ENCODE measurements at regions not wholly inside any gene's neighbourhood (a gene's known extent, or its start where the extent isn't known, plus 50 kb on each side); places are given as distances from the start of the nearest gene placed in this dataset.

DNA sequence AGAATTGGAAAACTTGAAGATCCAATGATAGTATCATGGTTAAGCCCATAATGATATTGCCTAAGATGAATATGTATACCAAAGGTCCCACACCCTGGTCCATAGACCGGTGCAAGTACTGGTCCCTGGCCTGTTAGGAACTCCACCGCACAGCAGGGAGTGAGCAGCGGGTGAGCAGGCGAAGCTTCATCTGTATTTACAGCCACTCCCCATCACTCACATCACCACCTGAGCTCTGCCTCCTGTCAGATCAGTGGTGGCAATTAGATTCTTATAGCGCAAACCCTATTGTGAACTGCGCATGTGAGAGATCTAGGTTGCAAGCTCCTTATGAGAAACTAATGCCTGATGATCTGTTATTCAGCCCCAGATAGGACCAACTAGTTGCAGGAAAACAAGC lies 402.4 kb downstream of the EPHA4 start:
- no peak for ATAC-seq (ENCODE audit: insufficient read depth, low FRiP score)
- WGBS, 2 donors = 98% methylated on average over 6 of the region's 6 CpGs
- TF ChIP-seq, protein P1, sequence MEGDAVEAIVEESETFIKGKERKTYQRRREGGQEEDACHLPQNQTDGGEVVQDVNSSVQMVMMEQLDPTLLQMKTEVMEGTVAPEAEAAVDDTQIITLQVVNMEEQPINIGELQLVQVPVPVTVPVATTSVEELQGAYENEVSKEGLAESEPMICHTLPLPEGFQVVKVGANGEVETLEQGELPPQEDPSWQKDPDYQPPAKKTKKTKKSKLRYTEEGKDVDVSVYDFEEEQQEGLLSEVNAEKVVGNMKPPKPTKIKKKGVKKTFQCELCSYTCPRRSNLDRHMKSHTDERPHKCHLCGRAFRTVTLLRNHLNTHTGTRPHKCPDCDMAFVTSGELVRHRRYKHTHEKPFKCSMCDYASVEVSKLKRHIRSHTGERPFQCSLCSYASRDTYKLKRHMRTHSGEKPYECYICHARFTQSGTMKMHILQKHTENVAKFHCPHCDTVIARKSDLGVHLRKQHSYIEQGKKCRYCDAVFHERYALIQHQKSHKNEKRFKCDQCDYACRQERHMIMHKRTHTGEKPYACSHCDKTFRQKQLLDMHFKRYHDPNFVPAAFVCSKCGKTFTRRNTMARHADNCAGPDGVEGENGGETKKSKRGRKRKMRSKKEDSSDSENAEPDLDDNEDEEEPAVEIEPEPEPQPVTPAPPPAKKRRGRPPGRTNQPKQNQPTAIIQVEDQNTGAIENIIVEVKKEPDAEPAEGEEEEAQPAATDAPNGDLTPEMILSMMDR (IDR thresholded peaks at IDR 0.05; ENCODE audit: control extremely low read depth, extremely low read depth) = no peak

GRCh38 chr2:221170548-221170947 lies 401.6 kb downstream of the EPHA4 start:
- no peak for DNase-seq
- TF ChIP-seq, protein P1 (IDR thresholded peaks at IDR 0.05; ENCODE audit: control extremely low read depth, extremely low read depth) = no peak
- 81 to 96% methylated on average over 1 of the region's 1 CpG for WGBS, 2 donors
- Histone ChIP-seq H3K9ac (ENCODE audit: insufficient read depth in 1 of 2, low read length in 2 of 2) (no peak overlapping the region), H3K4me3 (no peak overlapping the region), H3K9me3 (ENCODE audit: control insufficient read depth in 4 of 4, insufficient read depth in 3 of 4, low read length in 3 of 4) (no peaks in the 10 kb centered on the region), H3K27me3 (ENCODE audit: control insufficient read depth in 3 of 3, insufficient read depth in 3 of 3, low read length in 2 of 3) (no peaks in the 10 kb centered on the region), H3K27ac (ENCODE audit: low read depth in 1 of 2, low read length in 1 of 2) (no peak overlapping the region), H3K36me3 (ENCODE audit: control insufficient read depth in 4 of 4, insufficient read depth in 4 of 4, low read length in 4 of 4) (no peaks in the 10 kb centered on the region), H3K4me1 (ENCODE audit: control insufficient read depth in 5 of 5, insufficient read depth in 5 of 5, low read length in 5 of 5) (peaks cover 0 to 21% (median 0%) of the 10 kb centered on the region in 5 donors)
- no peak for ATAC-seq (ENCODE audit: insufficient read depth, low FRiP score)

More for the DNA sequence above, 402.4 kb downstream of the EPHA4 start:
- Histone ChIP-seq H3K27ac (ENCODE audit: low read depth in 1 of 2, low read length in 1 of 2) (no peak overlapping the region), H3K4me1 (ENCODE audit: control insufficient read depth in 5 of 5, insufficient read depth in 5 of 5, low read length in 5 of 5) (peaks cover 0 to 21% (median 0%) of the 10 kb centered on the region in 5 donors), H3K9ac (ENCODE audit: insufficient read depth in 1 of 2, low read length in 2 of 2) (no peak overlapping the region), H3K36me3 (ENCODE audit: control insufficient read depth in 4 of 4, insufficient read depth in 4 of 4, low read length in 4 of 4) (no peaks in the 10 kb centered on the region), H3K9me3 (ENCODE audit: control insufficient read depth in 4 of 4, insufficient read depth in 3 of 4, low read length in 3 of 4) (no peaks in the 10 kb centered on the region), H3K4me3 (no peak overlapping the region), H3K27me3 (ENCODE audit: control insufficient read depth in 3 of 3, insufficient read depth in 3 of 3, low read length in 2 of 3) (no peaks in the 10 kb centered on the region)
- no peak for DNase-seq

DNA sequence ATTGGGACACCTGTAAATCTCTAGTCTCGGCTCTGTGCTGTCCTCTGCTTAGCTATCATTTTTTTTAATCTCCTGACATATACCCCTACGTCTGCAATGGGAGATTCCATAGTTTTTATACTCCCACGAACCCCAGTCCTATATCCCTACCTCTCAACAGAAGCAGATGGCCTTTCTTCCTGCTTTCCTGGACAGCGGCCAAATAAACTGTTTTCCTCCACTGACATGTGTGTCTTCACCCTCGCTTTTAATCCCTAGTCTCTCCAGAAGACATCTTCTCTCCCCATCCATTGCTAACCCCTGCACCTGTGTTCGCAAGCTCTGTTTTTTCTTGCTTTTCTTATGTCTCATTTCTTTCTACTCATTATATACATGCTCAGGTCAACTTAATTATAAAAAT lies 395.4 kb downstream of the EPHA4 start:
- TF ChIP-seq, protein P1 (IDR thresholded peaks at IDR 0.05; ENCODE audit: control extremely low read depth, extremely low read depth) = no peak
- H3K36me3 ChIP-seq (ENCODE audit: control insufficient read depth in 4 of 4, insufficient read depth in 4 of 4, low read length in 4 of 4) = no peaks in the 10 kb centered on the region
- H3K9ac ChIP-seq (ENCODE audit: insufficient read depth in 1 of 2, low read length in 2 of 2) = no peak overlapping the region
- DNase-seq (no peak), ATAC-seq (ENCODE audit: insufficient read depth, low FRiP score) (no peak)
- H3K4me3 ChIP-seq = no peak overlapping the region
- H3K27ac ChIP-seq (ENCODE audit: low read depth in 1 of 2, low read length in 1 of 2) = no peak overlapping the region
- H3K9me3 ChIP-seq (ENCODE audit: control insufficient read depth in 4 of 4, insufficient read depth in 3 of 4, low read length in 3 of 4) = no peaks in the 10 kb centered on the region
- H3K27me3 ChIP-seq (ENCODE audit: control insufficient read depth in 3 of 3, insufficient read depth in 3 of 3, low read length in 2 of 3) = no peaks in the 10 kb centered on the region
- H3K4me1 ChIP-seq (ENCODE audit: control insufficient read depth in 5 of 5, insufficient read depth in 5 of 5, low read length in 5 of 5) = peaks cover 0 to 5% (median 0%) of the 10 kb centered on the region in 5 donors
- 77 to 85% methylated on average over 6 of the region's 6 CpGs for WGBS, 2 donors

- TF ChIP-seq, protein P1 (IDR thresholded peaks at IDR 0.05; ENCODE audit: control extremely low read depth, extremely low read depth) = no peak
- ATAC-seq (ENCODE audit: insufficient read depth, low FRiP score) = no peak
- Histone ChIP-seq H3K27me3 (ENCODE audit: control insufficient read depth in 3 of 3, insufficient read depth in 3 of 3, low read length in 2 of 3) (no peaks in the 10 kb centered on the region), H3K36me3 (ENCODE audit: control insufficient read depth in 4 of 4, insufficient read depth in 4 of 4, low read length in 4 of 4) (no peaks in the 10 kb centered on the region), H3K4me3 (no peak overlapping the region), H3K9me3 (ENCODE audit: control insufficient read depth in 4 of 4, insufficient read depth in 3 of 4, low read length in 3 of 4) (no peaks in the 10 kb centered on the region), H3K4me1 (ENCODE audit: control insufficient read depth in 5 of 5, insufficient read depth in 5 of 5, low read length in 5 of 5) (peaks cover 0 to 5% (median 0%) of the 10 kb centered on the region in 5 donors), H3K27ac (ENCODE audit: low read depth in 1 of 2, low read length in 1 of 2) (no peak overlapping the region), H3K9ac (ENCODE audit: insufficient read depth in 1 of 2, low read length in 2 of 2) (no peak overlapping the region)
- DNase-seq = no peak
- WGBS, 2 donors = 58 to 71% methylated on average over 4 of the region's 4 CpGs
Observed at GRCh38 chr2:221178139-221178538, 394.0 kb downstream of the EPHA4 start.

All from lung (tissue), 11 donors.